Neural crest cell (in vitro differentiated cells): ENCODE measurements at regions not wholly inside any gene's neighbourhood (a gene's known extent, or its start where the extent isn't known, plus 50 kb on each side); places are given as distances from the start of the nearest gene placed in this dataset.

Experiments used
- DNase-seq: peaks from one replicate; pipeline ENCODE4 v3.0.0; 2021; ENCODE audit warnings: low read depth, mixed read lengths, low spot score
- H3K27ac Mint-ChIP-seq: one replicate; pipeline ENCODE4 v1.8.0; 2021; ENCODE audit warnings: mild to moderate bottlenecking, mixed read lengths; ENCODE audit not compliant: unreplicated experiment
- H3K27me3 Mint-ChIP-seq: 2 replicates; pipeline ENCODE4 v1.8.0; 2021; ENCODE audit warnings: low read depth, mild to moderate bottlenecking, mixed read lengths
- H3K36me3 Mint-ChIP-seq: 2 replicates; pipeline ENCODE4 v1.8.0; 2021; ENCODE audit warnings: low read depth, mild to moderate bottlenecking, mixed read lengths
- H3K4me1 Mint-ChIP-seq: 2 replicates; pipeline ENCODE4 v1.8.0; 2021; ENCODE audit warnings: mixed read lengths
- H3K4me3 Mint-ChIP-seq: one replicate; pipeline ENCODE4 v1.8.0; 2021; ENCODE audit warnings: mild to moderate bottlenecking, mixed read lengths
- H3K9me3 Mint-ChIP-seq: 2 replicates; pipeline ENCODE4 v1.8.0; 2021; ENCODE audit warnings: mixed read lengths
- CTCF ChIP-seq: fragments of 200-600 bp; sonication (generic); conservative IDR thresholded peaks from 2 replicates; pipeline ENCODE4 v1.5.0; 2021; ENCODE audit warnings: antibody characterized with exemption, mild to moderate bottlenecking

- no peak for DNase-seq
- Mint-ChIP-seq H3K27me3 (no peaks in the 10 kb centered on the region), H3K4me3 (no peak overlapping the region), H3K4me1 (no peaks in the 10 kb centered on the region), H3K9me3 (no peaks in the 10 kb centered on the region), H3K36me3 (no peaks in the 10 kb centered on the region), H3K27ac (no peak overlapping the region)
- no peak for TF ChIP-seq CTCF
These were observed 86.3 kb upstream of the C9orf72 start for GRCh38 chr9:27659571-27659970.

GRCh38 chr9:27660148-27660547 is 86.9 kb upstream of the C9orf72 start:
- Mint-ChIP-seq H3K4me3 (no peak overlapping the region), H3K9me3 (no peaks in the 10 kb centered on the region), H3K27ac (no peak overlapping the region), H3K4me1 (no peaks in the 10 kb centered on the region), H3K27me3 (no peaks in the 10 kb centered on the region), H3K36me3 (no peaks in the 10 kb centered on the region)
- no peak for TF ChIP-seq CTCF
- DNase-seq = no peak

- Mint-ChIP-seq H3K27ac (no peak overlapping the region), H3K9me3 (peaks cover 4% of the 10 kb centered on the region), H3K4me1 (no peaks in the 10 kb centered on the region), H3K36me3 (no peaks in the 10 kb centered on the region), H3K4me3 (no peak overlapping the region), H3K27me3 (no peaks in the 10 kb centered on the region)
- TF ChIP-seq CTCF = no peak
- no peak for DNase-seq
These were observed 90.2 kb upstream of the C9orf72 start for GRCh38 chr9:27663526-27663925.

- DNase-seq = no peak
- Mint-ChIP-seq H3K36me3 (no peaks in the 10 kb centered on the region), H3K9me3 (peaks cover 4% of the 10 kb centered on the region), H3K4me1 (no peaks in the 10 kb centered on the region), H3K4me3 (no peak overlapping the region), H3K27ac (no peak overlapping the region), H3K27me3 (no peaks in the 10 kb centered on the region)
- TF ChIP-seq CTCF = no peak
These were observed 91.0 kb upstream of the C9orf72 start for GRCh38 chr9:27664121-27664779.

- H3K36me3 Mint-ChIP-seq = no peaks in the 10 kb centered on the region
- no peak overlapping the region for H3K4me3 Mint-ChIP-seq
- no peak for DNase-seq
- no peak overlapping the region for H3K27ac Mint-ChIP-seq
- H3K4me1 Mint-ChIP-seq = no peaks in the 10 kb centered on the region
- no peak for TF ChIP-seq CTCF
- H3K9me3 Mint-ChIP-seq = peaks cover 4% of the 10 kb centered on the region
- H3K27me3 Mint-ChIP-seq = no peaks in the 10 kb centered on the region
These were observed 91.9 kb upstream of the C9orf72 start for GRCh38 chr9:27665136-27665535.
